ENCODE measurements at regions not wholly inside any gene's neighbourhood (a gene's known extent, or its start where the extent isn't known, plus 50 kb on each side); places are given as distances from the start of the nearest gene placed in this dataset.
"Not testable (repeated sequence)": the region's sequence is repeated elsewhere in the genome, so short reads cannot be mapped to it uniquely, and the experiment has no call there.

- Histone ChIP-seq H3K4me3 (ENCODE audit: low read length) (no peak overlapping the region), H3K27ac (ENCODE audit: low read length) (no peak overlapping the region), H3K4me1 (ENCODE audit: control insufficient read depth, insufficient read depth, low read length) (no peaks in the 10 kb centered on the region), H3K9me3 (ENCODE audit: control insufficient read depth, low read length) (no peaks in the 10 kb centered on the region), H3K27me3 (ENCODE audit: control insufficient read depth, insufficient read depth) (no peaks in the 10 kb centered on the region)
- ATAC-seq (no peak), DNase-seq (no peak)
- intact Hi-C loops (cut with DNase I) = no loop called here
- 54% methylated on average over 2 of the region's 2 CpGs for WGBS
Measured at GRCh38 chr4:52197306-52197705, 146.2 kb downstream of the SPATA18 start.

GRCh38 chr4:52198294-52198693 is 147.2 kb downstream of the SPATA18 start:
- intact Hi-C loops (cut with DNase I) = no loop called here
- H3K4me3 ChIP-seq (ENCODE audit: low read length) = no peak overlapping the region
- H3K27me3 ChIP-seq (ENCODE audit: control insufficient read depth, insufficient read depth) = no peaks in the 10 kb centered on the region
- ATAC-seq (no peak), DNase-seq (no peak)
- no peaks in the 10 kb centered on the region for H3K4me1 ChIP-seq (ENCODE audit: control insufficient read depth, insufficient read depth, low read length)
- H3K9me3 ChIP-seq (ENCODE audit: control insufficient read depth, low read length) = no peaks in the 10 kb centered on the region
- H3K27ac ChIP-seq (ENCODE audit: low read length) = no peak overlapping the region

DNA sequence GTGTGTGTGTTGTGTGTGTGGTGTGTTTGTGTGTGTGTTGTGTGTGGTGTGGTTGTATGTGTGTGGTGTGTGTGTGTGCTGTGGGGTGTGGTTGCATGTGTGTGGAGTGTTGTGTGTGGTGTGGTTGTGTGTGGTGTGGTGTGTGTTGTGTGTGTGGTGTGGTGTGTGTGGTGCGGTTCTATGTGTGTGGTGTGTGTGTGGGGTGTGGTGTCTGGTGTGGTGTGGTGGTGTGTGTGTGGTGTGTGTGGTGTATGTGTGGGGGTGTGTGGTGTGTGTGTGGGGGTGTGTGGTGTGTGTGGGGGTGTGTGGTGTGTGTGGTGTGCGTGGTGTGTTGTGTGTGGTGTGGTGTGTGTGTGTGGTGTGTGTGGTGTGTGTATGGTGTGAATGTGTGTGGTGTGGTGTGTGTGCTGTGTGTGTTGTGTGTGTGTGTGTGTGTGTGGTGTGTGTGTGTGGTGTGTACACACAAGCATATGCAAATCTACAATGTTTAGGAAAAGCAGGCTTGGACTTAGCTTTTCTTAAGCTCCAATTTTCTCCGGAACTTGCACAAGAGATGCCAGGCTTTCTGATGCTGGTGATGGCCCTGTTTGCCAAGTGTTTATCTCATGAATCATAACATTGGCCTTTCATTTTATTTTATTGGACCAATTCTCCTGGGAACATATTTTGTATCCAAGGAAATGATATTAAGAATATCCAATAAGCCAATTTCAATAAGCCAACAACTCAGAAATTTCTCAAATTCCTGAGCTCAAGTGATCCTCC is 148.7 kb downstream of the SPATA18 start:
- WGBS = 83% methylated on average over 3 of the region's 3 CpGs
- H3K27ac ChIP-seq (ENCODE audit: low read length) = no peak overlapping the region
- H3K9me3 ChIP-seq (ENCODE audit: control insufficient read depth, low read length) = no peaks in the 10 kb centered on the region
- no peak for ATAC-seq
- no peak for DNase-seq
- H3K27me3 ChIP-seq (ENCODE audit: control insufficient read depth, insufficient read depth) = no peaks in the 10 kb centered on the region
- H3K4me1 ChIP-seq (ENCODE audit: control insufficient read depth, insufficient read depth, low read length) = no peaks in the 10 kb centered on the region
- H3K4me3 ChIP-seq (ENCODE audit: low read length) = no peak overlapping the region
- intact Hi-C loops (cut with DNase I) = no loop called here

- H3K4me1 ChIP-seq (ENCODE audit: control insufficient read depth, insufficient read depth, low read length) = no peaks in the 10 kb centered on the region
- ATAC-seq (no peak), DNase-seq (no peak)
- no peak overlapping the region for H3K27ac ChIP-seq (ENCODE audit: low read length)
- H3K9me3 ChIP-seq (ENCODE audit: control insufficient read depth, low read length) = no peaks in the 10 kb centered on the region
- 78% methylated on average over 4 of the region's 4 CpGs for WGBS
- intact Hi-C loops (cut with DNase I) = no loop called here
- H3K4me3 ChIP-seq (ENCODE audit: low read length) = no peak overlapping the region
- no peaks in the 10 kb centered on the region for H3K27me3 ChIP-seq (ENCODE audit: control insufficient read depth, insufficient read depth)
Measured at GRCh38 chr4:52200339-52200725, 149.2 kb downstream of the SPATA18 start.

GRCh38 chr4:52201715-52202114 is 150.6 kb downstream of the SPATA18 start:
- ATAC-seq (no peak), DNase-seq (no peak)
- 69% methylated on average over 1 of the region's 1 CpG for WGBS
- no peaks in the 10 kb centered on the region for H3K27me3 ChIP-seq (ENCODE audit: control insufficient read depth, insufficient read depth)
- no peak overlapping the region for H3K4me3 ChIP-seq (ENCODE audit: low read length)
- no peaks in the 10 kb centered on the region for H3K9me3 ChIP-seq (ENCODE audit: control insufficient read depth, low read length)
- intact Hi-C loops (cut with DNase I) = no loop called here
- H3K4me1 ChIP-seq (ENCODE audit: control insufficient read depth, insufficient read depth, low read length) = no peaks in the 10 kb centered on the region
- no peak overlapping the region for H3K27ac ChIP-seq (ENCODE audit: low read length)

- Histone ChIP-seq H3K27ac (ENCODE audit: low read length) (no peak overlapping the region), H3K4me3 (ENCODE audit: low read length) (no peak overlapping the region), H3K9me3 (ENCODE audit: control insufficient read depth, low read length) (no peaks in the 10 kb centered on the region), H3K4me1 (ENCODE audit: control insufficient read depth, insufficient read depth, low read length) (no peaks in the 10 kb centered on the region), H3K27me3 (ENCODE audit: control insufficient read depth, insufficient read depth) (no peaks in the 10 kb centered on the region)
- intact Hi-C loops (cut with DNase I) = no loop called here
- no peak for DNase-seq
- ATAC-seq = no peak
- 61% methylated on average over 4 of the region's 4 CpGs for whole genome bisulfite sequencing
Measured at GRCh38 chr4:52202251-52202779, 151.2 kb downstream of the SPATA18 start.

DNA sequence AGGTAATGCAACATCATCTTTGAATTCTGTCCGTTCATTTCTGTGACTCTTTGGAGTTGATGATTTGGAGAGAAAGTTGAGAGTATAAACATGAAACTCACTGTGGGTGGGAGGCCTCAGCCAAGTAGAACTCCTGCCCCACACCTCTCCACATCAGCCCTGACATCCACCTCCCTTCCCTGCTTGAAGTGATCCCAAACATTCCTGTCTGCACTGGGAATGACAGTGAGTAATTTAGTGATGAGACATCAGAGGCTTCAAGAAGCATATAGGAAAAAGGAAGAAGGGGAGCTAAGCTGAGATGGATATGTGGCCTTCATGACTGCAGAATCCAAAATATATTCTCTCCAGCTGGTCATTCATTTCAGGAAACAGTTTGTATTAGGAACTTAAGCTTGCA is 151.8 kb downstream of the SPATA18 start:
- ATAC-seq (no peak), DNase-seq (no peak)
- 81% methylated on average over 1 of the region's 1 CpG for WGBS
- no peaks in the 10 kb centered on the region for H3K27me3 ChIP-seq (ENCODE audit: control insufficient read depth, insufficient read depth)
- no peak overlapping the region for H3K27ac ChIP-seq (ENCODE audit: low read length)
- intact Hi-C loops (cut with DNase I) = no loop called here
- H3K4me1 ChIP-seq (ENCODE audit: control insufficient read depth, insufficient read depth, low read length) = no peaks in the 10 kb centered on the region
- no peaks in the 10 kb centered on the region for H3K9me3 ChIP-seq (ENCODE audit: control insufficient read depth, low read length)
- H3K4me3 ChIP-seq (ENCODE audit: low read length) = no peak overlapping the region

DNA sequence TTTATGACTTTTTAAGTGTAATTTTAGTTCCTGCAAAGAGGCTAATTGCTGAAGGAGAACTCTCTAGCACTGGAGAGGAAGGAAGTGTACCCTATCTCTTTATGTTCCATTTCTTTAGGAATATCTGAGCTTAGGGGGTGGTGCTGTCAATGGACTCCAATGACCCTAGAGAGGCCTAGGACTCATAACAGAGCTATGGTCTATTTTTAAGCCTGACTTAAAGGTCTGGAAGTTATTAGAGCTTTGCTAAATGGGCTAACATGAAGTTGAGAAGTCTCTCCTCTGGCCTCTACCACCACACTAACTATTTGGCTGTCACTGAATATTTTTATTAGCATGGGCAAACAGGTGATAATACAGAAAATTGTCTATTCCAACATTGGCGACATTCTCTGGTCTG is 152.2 kb downstream of the SPATA18 start:
- H3K27me3 ChIP-seq (ENCODE audit: control insufficient read depth, insufficient read depth) = no peaks in the 10 kb centered on the region
- 96% methylated on average over 1 of the region's 1 CpG for WGBS
- no peaks in the 10 kb centered on the region for H3K9me3 ChIP-seq (ENCODE audit: control insufficient read depth, low read length)
- ATAC-seq (no peak), DNase-seq (no peak)
- H3K27ac ChIP-seq (ENCODE audit: low read length) = no peak overlapping the region
- intact Hi-C loops (cut with DNase I) = no loop called here
- no peak overlapping the region for H3K4me3 ChIP-seq (ENCODE audit: low read length)
- no peaks in the 10 kb centered on the region for H3K4me1 ChIP-seq (ENCODE audit: control insufficient read depth, insufficient read depth, low read length)

DNA sequence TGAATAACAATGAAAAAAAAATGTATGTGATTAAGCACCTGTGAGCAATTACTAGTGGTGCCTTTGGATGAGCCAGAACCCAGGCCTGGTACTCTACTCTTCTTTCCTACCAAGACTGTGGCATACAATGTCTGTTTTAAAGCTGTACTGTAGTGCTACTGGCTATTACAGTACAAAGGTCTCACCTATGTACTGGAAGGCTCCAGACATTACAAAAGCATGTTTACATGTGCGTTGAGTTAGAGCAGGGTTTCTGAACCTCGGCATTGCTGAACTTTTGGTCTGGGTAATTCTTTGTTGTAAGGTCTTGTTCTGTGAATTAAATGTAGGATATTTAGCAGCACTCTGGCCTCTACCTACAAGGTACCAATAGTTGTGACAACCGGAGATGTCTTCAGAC is 153.8 kb downstream of the SPATA18 start:
- ATAC-seq (no peak), DNase-seq (no peak)
- H3K27me3 ChIP-seq (ENCODE audit: control insufficient read depth, insufficient read depth) = no peaks in the 10 kb centered on the region
- no peak overlapping the region for H3K27ac ChIP-seq (ENCODE audit: low read length)
- WGBS = 95% methylated on average over 3 of the region's 3 CpGs
- intact Hi-C loops (cut with DNase I) = no loop called here
- H3K9me3 ChIP-seq (ENCODE audit: control insufficient read depth, low read length) = no peaks in the 10 kb centered on the region
- no peak overlapping the region for H3K4me3 ChIP-seq (ENCODE audit: low read length)
- no peaks in the 10 kb centered on the region for H3K4me1 ChIP-seq (ENCODE audit: control insufficient read depth, insufficient read depth, low read length)

DNA sequence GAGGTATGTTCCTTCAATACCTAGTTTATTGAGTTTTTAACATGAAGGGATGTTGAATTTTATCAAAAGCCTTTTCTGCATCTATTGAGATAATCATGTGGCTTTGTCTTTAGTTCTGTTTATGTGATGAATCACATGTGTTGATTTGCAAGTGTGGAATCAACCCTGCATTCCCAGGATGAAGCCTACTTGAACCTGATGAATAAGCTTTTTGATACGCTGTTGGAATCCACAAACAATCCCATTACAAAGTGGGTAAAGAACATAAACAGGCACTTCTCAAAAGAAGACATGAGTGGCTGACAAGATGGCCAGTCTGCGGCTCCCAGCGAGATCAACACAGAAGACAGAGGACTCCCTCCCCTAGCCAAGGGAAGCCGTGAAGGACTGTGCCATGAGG is 156.0 kb downstream of the SPATA18 start:
- DNase-seq; H3K9me3 ChIP-seq (ENCODE audit: control insufficient read depth, low read length); intact Hi-C loops (cut with DNase I); H3K27ac ChIP-seq (ENCODE audit: low read length); H3K4me1 ChIP-seq (ENCODE audit: control insufficient read depth, insufficient read depth, low read length); H3K4me3 ChIP-seq (ENCODE audit: low read length); H3K27me3 ChIP-seq (ENCODE audit: control insufficient read depth, insufficient read depth); ATAC-seq: not testable (repeated sequence)
- 92% methylated on average over 4 of the region's 4 CpGs for WGBS

GRCh38 chr4:52212702-52213101 is 161.6 kb downstream of the SPATA18 start:
- ATAC-seq = no peak
- Histone ChIP-seq H3K27ac (ENCODE audit: low read length) (no peak overlapping the region), H3K27me3 (ENCODE audit: control insufficient read depth, insufficient read depth) (no peaks in the 10 kb centered on the region), H3K4me1 (ENCODE audit: control insufficient read depth, insufficient read depth, low read length) (no peaks in the 10 kb centered on the region), H3K4me3 (ENCODE audit: low read length) (no peak overlapping the region), H3K9me3 (ENCODE audit: control insufficient read depth, low read length) (no peaks in the 10 kb centered on the region)
- WGBS = 59% methylated on average over 3 of the region's 3 CpGs
- intact Hi-C loops (cut with DNase I) = no loop called here
- DNase-seq = no peak

- H3K4me1 ChIP-seq (ENCODE audit: control insufficient read depth, insufficient read depth, low read length) = no peaks in the 10 kb centered on the region
- H3K27ac ChIP-seq (ENCODE audit: low read length) = no peak overlapping the region
- DNase-seq (no peak), ATAC-seq (no peak)
- 58% methylated on average over 3 of the region's 3 CpGs for WGBS
- intact Hi-C loops (cut with DNase I) = loop anchor here in 1 of 4 donors (5.0 to 10.0 kb wide), 2 partner anchors 751 to 2003 kb away; no protein-coding TSS in a partner anchor
- no peak overlapping the region for H3K4me3 ChIP-seq (ENCODE audit: low read length)
- H3K27me3 ChIP-seq (ENCODE audit: control insufficient read depth, insufficient read depth) = no peaks in the 10 kb centered on the region
- H3K9me3 ChIP-seq (ENCODE audit: control insufficient read depth, low read length) = no peaks in the 10 kb centered on the region
Measured at GRCh38 chr4:52231526-52231925, 180.4 kb downstream of the SPATA18 start.

All from right cardiac atrium (tissue), 5 donors.